ENCODE measurements at regions not wholly inside any gene's neighbourhood (a gene's known extent, or its start where the extent isn't known, plus 50 kb on each side); places are given as distances from the start of the nearest gene placed in this dataset.

DNA sequence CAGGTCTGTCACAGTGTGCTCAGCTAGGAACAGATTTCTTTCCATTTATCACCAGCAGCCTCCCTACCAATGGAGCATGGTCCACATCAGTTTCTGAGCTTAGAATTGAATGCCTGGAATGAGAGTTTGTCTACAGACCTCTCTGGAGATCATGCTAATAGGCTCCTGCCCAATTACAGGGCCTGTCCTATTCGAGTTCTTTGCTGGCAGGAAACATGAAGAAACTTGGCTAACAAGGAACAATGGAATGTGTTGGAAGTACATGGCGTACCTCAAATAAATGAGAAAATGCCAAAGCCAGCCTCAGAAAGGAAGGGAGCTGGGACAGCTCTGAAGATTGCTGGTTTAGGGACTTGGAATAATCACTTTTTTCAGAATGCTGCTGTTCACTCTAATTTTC lies 186.0 kb upstream of the AKR1E2 start:
- TF ChIP-seq, protein P1, sequence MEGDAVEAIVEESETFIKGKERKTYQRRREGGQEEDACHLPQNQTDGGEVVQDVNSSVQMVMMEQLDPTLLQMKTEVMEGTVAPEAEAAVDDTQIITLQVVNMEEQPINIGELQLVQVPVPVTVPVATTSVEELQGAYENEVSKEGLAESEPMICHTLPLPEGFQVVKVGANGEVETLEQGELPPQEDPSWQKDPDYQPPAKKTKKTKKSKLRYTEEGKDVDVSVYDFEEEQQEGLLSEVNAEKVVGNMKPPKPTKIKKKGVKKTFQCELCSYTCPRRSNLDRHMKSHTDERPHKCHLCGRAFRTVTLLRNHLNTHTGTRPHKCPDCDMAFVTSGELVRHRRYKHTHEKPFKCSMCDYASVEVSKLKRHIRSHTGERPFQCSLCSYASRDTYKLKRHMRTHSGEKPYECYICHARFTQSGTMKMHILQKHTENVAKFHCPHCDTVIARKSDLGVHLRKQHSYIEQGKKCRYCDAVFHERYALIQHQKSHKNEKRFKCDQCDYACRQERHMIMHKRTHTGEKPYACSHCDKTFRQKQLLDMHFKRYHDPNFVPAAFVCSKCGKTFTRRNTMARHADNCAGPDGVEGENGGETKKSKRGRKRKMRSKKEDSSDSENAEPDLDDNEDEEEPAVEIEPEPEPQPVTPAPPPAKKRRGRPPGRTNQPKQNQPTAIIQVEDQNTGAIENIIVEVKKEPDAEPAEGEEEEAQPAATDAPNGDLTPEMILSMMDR (IDR thresholded peaks at IDR 0.05), result no peak
- TF ChIP-seq TCF7L2 (IDR thresholded peaks at IDR 0.05; ENCODE audit: low read depth, low read length), result no peak

All from Panc1 (cell line).